Retinal pigment epithelial cell (primary cell): ENCODE measurements at regions not wholly inside any gene's neighbourhood (a gene's known extent, or its start where the extent isn't known, plus 50 kb on each side); places are given as distances from the start of the nearest gene placed in this dataset.

Experiments used
- DNase-seq: peaks from one replicate; pipeline ENCODE4 v3.0.0-alpha.2; 2010; ENCODE audit warnings: low read depth
- H3K4me3 ChIP-seq: 2 replicates; pipeline ENCODE4 v1.5.1; 2011; ENCODE audit warnings: mild to moderate bottlenecking, low read length, control low read depth, moderate library complexity
- CTCF ChIP-seq: conservative IDR thresholded peaks from 2 replicates; pipeline ENCODE4 v1.5.1; 2011; ENCODE audit warnings: low read depth, low read length, control low read depth, inconsistent platforms

- TF ChIP-seq CTCF = no peak
- no peak for DNase-seq
- H3K4me3 ChIP-seq = no peak overlapping the region
These were observed 170.5 kb upstream of the EEPD1 start for GRCh38 chr7:35982600-35982999.

- no peak for DNase-seq
- no peak overlapping the region for H3K4me3 ChIP-seq
- TF ChIP-seq CTCF = no peak
These were observed 169.4 kb upstream of the EEPD1 start for GRCh38 chr7:35983626-35984025.

GRCh38 chr7:35985126-35985754 is 167.8 kb upstream of the EEPD1 start:
- H3K4me3 ChIP-seq = no peak overlapping the region
- DNase-seq = no peak
- peak; percentile 95 for TF ChIP-seq CTCF

GRCh38 chr7:35987016-35987415 is 166.0 kb upstream of the EEPD1 start:
- no peak for TF ChIP-seq CTCF
- DNase-seq = no peak
- no peak overlapping the region for H3K4me3 ChIP-seq

- TF ChIP-seq CTCF = no peak
- DNase-seq = no peak
- no peak overlapping the region for H3K4me3 ChIP-seq
These were observed 164.9 kb upstream of the EEPD1 start for GRCh38 chr7:35988105-35988504.

- no peak overlapping the region for H3K4me3 ChIP-seq
- peak; percentile 30 for DNase-seq
- no peak for TF ChIP-seq CTCF
These were observed 164.2 kb upstream of the EEPD1 start for GRCh38 chr7:35988818-35989217.

- TF ChIP-seq CTCF = no peak
- DNase-seq = no peak
These were observed 161.4 kb upstream of the EEPD1 start for GRCh38 chr7:35991511-35992232.

More at GRCh38 chr7:35991511-35992232, 161.4 kb upstream of the EEPD1 start:
- H3K4me3 ChIP-seq = no peak overlapping the region
